ENCODE measurements at regions not wholly inside any gene's neighbourhood (a gene's known extent, or its start where the extent isn't known, plus 50 kb on each side); places are given as distances from the start of the nearest gene placed in this dataset.

DNA sequence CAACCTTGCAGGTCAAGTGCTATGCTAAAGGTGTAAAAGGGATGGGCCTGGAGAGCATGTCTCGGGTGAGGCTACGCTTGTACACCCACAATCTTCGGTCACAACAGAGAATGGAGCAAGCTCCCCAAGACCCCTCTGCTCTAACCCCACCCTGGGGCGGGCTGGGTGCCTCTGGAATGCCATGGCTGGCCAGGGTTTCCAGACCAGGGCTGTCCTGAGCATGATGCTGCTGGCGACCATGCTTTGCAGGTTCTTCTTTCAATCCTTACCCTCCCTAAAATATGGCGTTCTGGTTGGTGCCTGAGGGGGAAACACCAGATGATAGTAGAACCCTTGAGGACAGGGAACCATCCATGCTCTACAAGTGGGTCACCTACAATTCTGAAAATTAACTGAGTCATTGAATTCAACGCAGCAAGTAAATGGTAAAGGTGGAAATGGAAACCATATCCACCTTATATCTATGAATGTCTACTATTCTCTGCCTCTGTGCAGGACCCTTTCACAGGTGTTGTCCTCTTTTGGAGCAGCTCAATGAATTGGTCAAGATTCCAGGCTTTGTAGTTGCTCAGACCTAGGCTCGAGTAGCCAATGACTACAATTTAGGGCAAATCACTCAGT is 111.6 kb upstream of the EGLN3 start:
- Histone ChIP-seq H3K4me2 (ENCODE audit: low read length) (no peak overlapping the region), H3K4me3 (ENCODE audit: low read length) (no peak overlapping the region), H4K20me1 (ENCODE audit: insufficient read depth) (no peaks in the 10 kb centered on the region), H3F3A (ENCODE audit: insufficient read depth, low read length, poor library complexity, severe bottlenecking) (no peaks in the 10 kb centered on the region), H3K79me2 (replicated peaks; ENCODE audit: insufficient read depth, low read length) (no peaks in the 10 kb centered on the region), H3K27me3 (ENCODE audit: insufficient read depth, low read depth, low read length) (peaks cover 13% of the 10 kb centered on the region), H3K36me3 (ENCODE audit: insufficient read depth, low read length) (no peaks in the 10 kb centered on the region), H3K9me3 (ENCODE audit: low read length) (no peaks in the 10 kb centered on the region), H2AFZ (ENCODE audit: low read depth, low read length) (no peak overlapping the region), H3K27ac (ENCODE audit: low read length) (no peak overlapping the region), H3K9me2 (ENCODE audit: insufficient read depth, low read length) (no peaks in the 10 kb centered on the region), H3K9ac (ENCODE audit: low read length) (no peak overlapping the region)
- no peak for TF ChIP-seq POLR2AphosphoS5 (IDR thresholded peaks at IDR 0.05)
- TF ChIP-seq, protein P1, sequence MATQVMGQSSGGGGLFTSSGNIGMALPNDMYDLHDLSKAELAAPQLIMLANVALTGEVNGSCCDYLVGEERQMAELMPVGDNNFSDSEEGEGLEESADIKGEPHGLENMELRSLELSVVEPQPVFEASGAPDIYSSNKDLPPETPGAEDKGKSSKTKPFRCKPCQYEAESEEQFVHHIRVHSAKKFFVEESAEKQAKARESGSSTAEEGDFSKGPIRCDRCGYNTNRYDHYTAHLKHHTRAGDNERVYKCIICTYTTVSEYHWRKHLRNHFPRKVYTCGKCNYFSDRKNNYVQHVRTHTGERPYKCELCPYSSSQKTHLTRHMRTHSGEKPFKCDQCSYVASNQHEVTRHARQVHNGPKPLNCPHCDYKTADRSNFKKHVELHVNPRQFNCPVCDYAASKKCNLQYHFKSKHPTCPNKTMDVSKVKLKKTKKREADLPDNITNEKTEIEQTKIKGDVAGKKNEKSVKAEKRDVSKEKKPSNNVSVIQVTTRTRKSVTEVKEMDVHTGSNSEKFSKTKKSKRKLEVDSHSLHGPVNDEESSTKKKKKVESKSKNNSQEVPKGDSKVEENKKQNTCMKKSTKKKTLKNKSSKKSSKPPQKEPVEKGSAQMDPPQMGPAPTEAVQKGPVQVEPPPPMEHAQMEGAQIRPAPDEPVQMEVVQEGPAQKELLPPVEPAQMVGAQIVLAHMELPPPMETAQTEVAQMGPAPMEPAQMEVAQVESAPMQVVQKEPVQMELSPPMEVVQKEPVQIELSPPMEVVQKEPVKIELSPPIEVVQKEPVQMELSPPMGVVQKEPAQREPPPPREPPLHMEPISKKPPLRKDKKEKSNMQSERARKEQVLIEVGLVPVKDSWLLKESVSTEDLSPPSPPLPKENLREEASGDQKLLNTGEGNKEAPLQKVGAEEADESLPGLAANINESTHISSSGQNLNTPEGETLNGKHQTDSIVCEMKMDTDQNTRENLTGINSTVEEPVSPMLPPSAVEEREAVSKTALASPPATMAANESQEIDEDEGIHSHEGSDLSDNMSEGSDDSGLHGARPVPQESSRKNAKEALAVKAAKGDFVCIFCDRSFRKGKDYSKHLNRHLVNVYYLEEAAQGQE (IDR thresholded peaks at IDR 0.05; ENCODE audit: borderline replicate concordance), result no peak
- TF ChIP-seq, protein P2, sequence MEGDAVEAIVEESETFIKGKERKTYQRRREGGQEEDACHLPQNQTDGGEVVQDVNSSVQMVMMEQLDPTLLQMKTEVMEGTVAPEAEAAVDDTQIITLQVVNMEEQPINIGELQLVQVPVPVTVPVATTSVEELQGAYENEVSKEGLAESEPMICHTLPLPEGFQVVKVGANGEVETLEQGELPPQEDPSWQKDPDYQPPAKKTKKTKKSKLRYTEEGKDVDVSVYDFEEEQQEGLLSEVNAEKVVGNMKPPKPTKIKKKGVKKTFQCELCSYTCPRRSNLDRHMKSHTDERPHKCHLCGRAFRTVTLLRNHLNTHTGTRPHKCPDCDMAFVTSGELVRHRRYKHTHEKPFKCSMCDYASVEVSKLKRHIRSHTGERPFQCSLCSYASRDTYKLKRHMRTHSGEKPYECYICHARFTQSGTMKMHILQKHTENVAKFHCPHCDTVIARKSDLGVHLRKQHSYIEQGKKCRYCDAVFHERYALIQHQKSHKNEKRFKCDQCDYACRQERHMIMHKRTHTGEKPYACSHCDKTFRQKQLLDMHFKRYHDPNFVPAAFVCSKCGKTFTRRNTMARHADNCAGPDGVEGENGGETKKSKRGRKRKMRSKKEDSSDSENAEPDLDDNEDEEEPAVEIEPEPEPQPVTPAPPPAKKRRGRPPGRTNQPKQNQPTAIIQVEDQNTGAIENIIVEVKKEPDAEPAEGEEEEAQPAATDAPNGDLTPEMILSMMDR (IDR thresholded peaks at IDR 0.05; ENCODE audit: poor library complexity, severe bottlenecking), result no peak

DNA sequence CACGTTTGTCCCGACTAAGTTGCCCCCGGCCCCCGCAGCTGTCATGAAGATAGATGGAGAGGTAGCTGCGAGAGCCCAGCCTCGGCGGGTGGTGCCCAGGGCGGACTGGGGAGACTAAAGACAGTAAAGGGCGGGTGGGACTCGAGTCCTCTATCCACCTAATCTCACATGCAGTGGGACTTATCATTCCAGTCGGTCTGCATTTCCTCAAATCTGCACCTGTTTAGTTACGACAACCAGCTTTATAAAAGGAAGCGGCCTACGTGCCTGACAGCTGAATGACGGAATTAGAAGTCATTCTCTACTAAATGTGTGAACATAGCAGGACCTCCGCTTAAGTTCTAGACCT is 109.8 kb upstream of the EGLN3 start:
- Histone ChIP-seq H3K27me3 (ENCODE audit: insufficient read depth, low read depth, low read length) (peaks cover 13% of the 10 kb centered on the region), H3K9me2 (ENCODE audit: insufficient read depth, low read length) (no peaks in the 10 kb centered on the region), H3K27ac (ENCODE audit: low read length) (no peak overlapping the region), H3K4me3 (ENCODE audit: low read length) (peak overlapping the region; percentile 76), H3K4me2 (ENCODE audit: low read length) (no peak overlapping the region), H2AFZ (ENCODE audit: low read depth, low read length) (no peak overlapping the region), H3K36me3 (ENCODE audit: insufficient read depth, low read length) (no peaks in the 10 kb centered on the region), H3K79me2 (replicated peaks; ENCODE audit: insufficient read depth, low read length) (no peaks in the 10 kb centered on the region), H3F3A (ENCODE audit: insufficient read depth, low read length, poor library complexity, severe bottlenecking) (no peaks in the 10 kb centered on the region), H3K9me3 (ENCODE audit: low read length) (no peaks in the 10 kb centered on the region), H4K20me1 (ENCODE audit: insufficient read depth) (no peaks in the 10 kb centered on the region), H3K9ac (ENCODE audit: low read length) (peak overlapping the region; percentile 41)
- no peak for TF ChIP-seq POLR2AphosphoS5 (IDR thresholded peaks at IDR 0.05)
- TF ChIP-seq, protein P2 (IDR thresholded peaks at IDR 0.05; ENCODE audit: poor library complexity, severe bottlenecking), result no peak

DNA sequence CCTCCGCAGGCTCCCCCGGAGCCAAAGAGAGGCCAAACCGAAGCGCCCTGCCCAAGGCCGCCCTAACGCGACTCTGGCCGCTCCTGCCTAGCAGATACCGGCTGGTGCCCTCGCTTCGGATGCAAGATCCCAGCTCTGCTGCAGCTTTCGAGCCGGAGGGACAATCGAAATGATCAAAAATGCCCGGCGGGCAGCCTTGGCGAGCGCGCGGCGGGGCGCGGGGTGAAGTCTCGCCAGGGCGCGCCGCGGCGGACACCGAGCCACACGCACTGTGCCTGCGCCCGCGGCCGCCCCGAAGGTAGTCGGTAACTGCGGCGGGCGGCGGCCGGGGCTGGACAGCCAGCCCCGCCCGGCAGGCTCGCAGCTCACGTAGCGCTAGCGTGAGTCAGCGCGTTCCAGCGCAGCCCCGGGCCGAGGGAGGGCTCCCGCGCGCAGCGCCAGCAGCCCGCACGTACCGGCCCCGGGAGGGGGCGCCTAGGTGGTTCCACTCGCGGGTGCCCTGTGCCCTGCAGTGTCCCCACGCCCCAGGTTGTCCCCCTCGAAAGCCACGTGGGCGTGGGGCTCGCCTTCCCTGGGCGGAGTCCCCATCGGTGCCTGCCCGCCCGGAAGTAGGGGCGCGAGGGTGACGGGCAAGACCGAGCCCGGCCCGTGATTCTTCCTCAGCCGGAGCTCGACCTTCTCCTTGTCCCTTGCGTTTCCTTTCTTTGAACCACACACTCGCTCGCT is 109.2 kb upstream of the EGLN3 start:
- no peaks in the 10 kb centered on the region for H4K20me1 ChIP-seq (ENCODE audit: insufficient read depth)
- peak overlapping the region; percentile 76 for H3K4me3 ChIP-seq (ENCODE audit: low read length)
- H2AFZ ChIP-seq (ENCODE audit: low read depth, low read length), result no peak overlapping the region
- no peaks in the 10 kb centered on the region for H3K36me3 ChIP-seq (ENCODE audit: insufficient read depth, low read length)
- TF ChIP-seq SMC3 (conservative IDR thresholded peaks at IDR 0.05; ENCODE audit: poor library complexity), result peak; percentile 53
- TF ChIP-seq EP300 (conservative IDR thresholded peaks at IDR 0.05; ENCODE audit: poor library complexity, severe bottlenecking), result no peak
- TF ChIP-seq, protein P2 (IDR thresholded peaks at IDR 0.05; ENCODE audit: poor library complexity, severe bottlenecking), result peak; percentile 53
- TF ChIP-seq MXI1 (conservative IDR thresholded peaks at IDR 0.05; ENCODE audit: poor library complexity, severe bottlenecking), result peak; percentile 45
- peak overlapping the region; percentile 41 for H3K9ac ChIP-seq (ENCODE audit: low read length)
- no peak overlapping the region for H3K4me2 ChIP-seq (ENCODE audit: low read length)
- no peaks in the 10 kb centered on the region for H3F3A ChIP-seq (ENCODE audit: insufficient read depth, low read length, poor library complexity, severe bottlenecking)
- peaks cover 13% of the 10 kb centered on the region for H3K27me3 ChIP-seq (ENCODE audit: insufficient read depth, low read depth, low read length)
- no peak overlapping the region for H3K27ac ChIP-seq (ENCODE audit: low read length)
- no peaks in the 10 kb centered on the region for H3K9me2 ChIP-seq (ENCODE audit: insufficient read depth, low read length)
- H3K79me2 ChIP-seq (replicated peaks; ENCODE audit: insufficient read depth, low read length), result no peaks in the 10 kb centered on the region
- H3K9me3 ChIP-seq (ENCODE audit: low read length), result no peaks in the 10 kb centered on the region
